A549 (cell line): ENCODE measurements at regions not wholly inside any gene's neighbourhood (a gene's known extent, or its start where the extent isn't known, plus 50 kb on each side); places are given as distances from the start of the nearest gene placed in this dataset.

Source experiments
- ATAC-seq, 2 experiments: fragments of 200-7000 bp in 1 of 2; fragments of >200 bp in 1 of 2; cut with Nextera tagmentation in 1 of 2; cut with Tn5 transposase in 1 of 2; 3 replicates each; pipeline versions ENCODE4 v1.8.0 to v1.9.1; 2018 to 2020; ENCODE audit warnings: mild to moderate bottlenecking in 1 of 2, moderate library complexity in 1 of 2
- CTCF ChIA-PET: fragments of 300-600 bp; sonication (Branson Sonifier 250); formaldehyde crosslinking; extraction: SDS; loops from one replicate; lab custom pipeline; 2021; ENCODE audit warnings: antibody characterized with exemption, inconsistent platforms; lab: Yijun Ruan, JAX
- POLR2A ChIA-PET: fragments of 350-600 bp; formaldehyde crosslinking; extraction: SDS; loops from one replicate; lab custom pipeline; 2021; ENCODE audit warnings: antibody characterized with exemption, inconsistent platforms; lab: Yijun Ruan, JAX
- DNase-seq, 2 experiments: peaks; one replicate each; pipeline versions ENCODE4 v3.0.0 to v3.0.0-alpha.2; 2011 to 2016; ENCODE audit warnings: low read depth in 1 of 2, low spot score in 1 of 2
- FAIRE-seq: peaks from 2 replicates; lab custom pipeline; 2011; peaks lifted over from hg19 to GRCh38; lab: Jason Lieb, UNC
- H3K27ac ChIP-seq, 2 experiments: fragments of >200 bp; sonication (Bioruptor Twin); formaldehyde crosslinking; 3 replicates each; pipeline ENCODE4 v1.5.1; 2016 to 2017
- H3K4me1 ChIP-seq: fragments of >200 bp; sonication (Bioruptor Twin); formaldehyde crosslinking; 3 replicates; pipeline ENCODE4 v1.6.1; 2016
- H3K4me2 ChIP-seq: fragments of >200 bp; sonication (Bioruptor Twin); formaldehyde crosslinking; 3 replicates; pipeline ENCODE4 v1.6.1; 2016
- H3K4me3 ChIP-seq: fragments of >200 bp; sonication (Bioruptor Twin); formaldehyde crosslinking; 3 replicates; pipeline ENCODE4 v1.5.1; 2016
- H3K9me3 ChIP-seq: fragments of >200 bp; sonication (Bioruptor Twin); formaldehyde crosslinking; 3 replicates; pipeline ENCODE4 v1.6.1; 2016
- CBX2 ChIP-seq: fragments of 200-600 bp; sonication (generic); IDR thresholded peaks from 2 replicates; pipeline ENCODE4 v1.6.1; 2016; ENCODE audit warnings: low read depth, mild to moderate bottlenecking, borderline replicate concordance
- CBX8 ChIP-seq: fragments of 200-600 bp; sonication (generic); IDR thresholded peaks from 2 replicates; pipeline ENCODE4 v1.6.1; 2016
- CEBPB ChIP-seq, 2 experiments: fragments of >200 bp in 1 of 2; sonication (Bioruptor Twin) in 1 of 2; formaldehyde crosslinking in 1 of 2; IDR thresholded peaks; 2 replicates each; pipeline ENCODE4 v1.6.1; 2012 to 2016
- CHD2 ChIP-seq: fragments of 150-350 bp; IDR thresholded peaks from 2 replicates; pipeline ENCODE4 v1.6.1; 2014; ENCODE audit warnings: low read length; ENCODE audit not compliant: partially characterized antibody
- CTCF ChIP-seq: fragments of >200 bp; sonication (Bioruptor Twin); formaldehyde crosslinking; IDR thresholded peaks from 3 replicates; pipeline ENCODE4 v1.5.1; 2016
- ELK1 ChIP-seq: fragments of 150-350 bp; IDR thresholded peaks from 2 replicates; pipeline ENCODE4 v1.6.1; 2014; ENCODE audit warnings: low read depth, mild to moderate bottlenecking, low read length
- FOSB ChIP-seq: fragments of 250-450 bp; sonication (Bioruptor Pico); IDR thresholded peaks from 2 replicates; pipeline ENCODE4 v1.5.0; 2020; ENCODE audit warnings: mild to moderate bottlenecking, moderate library complexity
- FOXS1 ChIP-seq: fragments of 250-450 bp; sonication (Bioruptor Pico); IDR thresholded peaks from 2 replicates; pipeline ENCODE4 v1.5.0; 2020; ENCODE audit warnings: mild to moderate bottlenecking, moderate library complexity
- HEYL ChIP-seq: fragments of 250-450 bp; sonication (Bioruptor Pico); IDR thresholded peaks from 2 replicates; pipeline ENCODE4 v1.8.0; 2021; ENCODE audit warnings: mild to moderate bottlenecking, moderate library complexity
- HMGXB4 ChIP-seq: fragments of 250-450 bp; sonication (Bioruptor Pico); IDR thresholded peaks from 2 replicates; pipeline ENCODE4 v1.5.0; 2021; ENCODE audit warnings: mild to moderate bottlenecking, moderate library complexity, borderline replicate concordance
- HOXA7 ChIP-seq: fragments of 250-450 bp; sonication (Bioruptor Pico); IDR thresholded peaks from 2 replicates; pipeline ENCODE4 v1.5.0; 2020; ENCODE audit warnings: mild to moderate bottlenecking, moderate library complexity
- HOXB13 ChIP-seq: fragments of 250-450 bp; sonication (Bioruptor Pico); IDR thresholded peaks from 2 replicates; pipeline ENCODE4 v1.5.0; 2020; ENCODE audit warnings: low read depth, mild to moderate bottlenecking, moderate library complexity
- JUN ChIP-seq, 2 experiments: fragments of >200 bp; sonication (Bioruptor Twin); formaldehyde crosslinking; IDR thresholded peaks; 2 replicates in 1 of 2; 3 replicates in 1 of 2; pipeline ENCODE4 v1.6.1; 2016 to 2017
- JUNB ChIP-seq: fragments of >200 bp; sonication (Bioruptor Twin); formaldehyde crosslinking; IDR thresholded peaks from 2 replicates; pipeline ENCODE4 v1.6.1; 2016
- KDM1A ChIP-seq: fragments of 200-600 bp; sonication (generic); IDR thresholded peaks from 2 replicates; pipeline ENCODE4 v1.6.1; 2016; ENCODE audit warnings: low read depth, mild to moderate bottlenecking
- KDM5A ChIP-seq: fragments of 200-600 bp; sonication (generic); IDR thresholded peaks from 2 replicates; pipeline ENCODE4 v1.6.1; 2016; ENCODE audit warnings: antibody characterized with exemption, mild to moderate bottlenecking
- MAX ChIP-seq: IDR thresholded peaks from 2 replicates; pipeline ENCODE4 v1.6.1; 2012
- MAZ ChIP-seq: fragments of 150-350 bp; IDR thresholded peaks from 2 replicates; pipeline ENCODE4 v1.6.1; 2014; ENCODE audit warnings: antibody characterized with exemption, low read depth, low read length, borderline replicate concordance
- PHF8 ChIP-seq: fragments of 200-600 bp; sonication (generic); IDR thresholded peaks from 2 replicates; pipeline ENCODE4 v1.6.1; 2016; ENCODE audit warnings: low read depth, mild to moderate bottlenecking, antibody characterized with exemption, moderate library complexity, borderline replicate concordance
- POLR2A ChIP-seq: IDR thresholded peaks from 2 replicates; pipeline ENCODE4 v1.6.1; 2012; ENCODE audit warnings: mild to moderate bottlenecking, low read length
- RARB ChIP-seq: fragments of 250-450 bp; sonication (Bioruptor Pico); IDR thresholded peaks from 2 replicates; pipeline ENCODE4 v1.8.0; 2021; ENCODE audit warnings: mild to moderate bottlenecking, moderate library complexity
- USF2 ChIP-seq: fragments of 450-650 bp; IDR thresholded peaks from 2 replicates; pipeline ENCODE4 v1.6.1; 2014; ENCODE audit warnings: antibody characterized with exemption
- ZFP36 ChIP-seq: fragments of 450-650 bp; IDR thresholded peaks from 2 replicates; pipeline ENCODE4 v1.6.1; 2014; ENCODE audit warnings: borderline replicate concordance; ENCODE audit not compliant: partially characterized antibody
- WGBS: methylation state at CpG from one replicate; pipeline ENCODE4 v1.1.6; 2017; ENCODE audit errors: missing lambda C conversion rate; 5-methylcytosine and 5-hydroxymethylcytosine counted together
- TF ChIP-seq, protein P1 (sequence below): fragments of 250-450 bp; sonication (Bioruptor Pico); IDR thresholded peaks from 2 replicates; pipeline ENCODE4 v1.5.0; 2020; ENCODE audit warnings: low read depth, mild to moderate bottlenecking, moderate library complexity
- TF ChIP-seq, protein P2 (sequence below): IDR thresholded peaks from 2 replicates; pipeline ENCODE4 v1.6.1; 2012; ENCODE audit warnings: low read depth, borderline replicate concordance

DNA sequence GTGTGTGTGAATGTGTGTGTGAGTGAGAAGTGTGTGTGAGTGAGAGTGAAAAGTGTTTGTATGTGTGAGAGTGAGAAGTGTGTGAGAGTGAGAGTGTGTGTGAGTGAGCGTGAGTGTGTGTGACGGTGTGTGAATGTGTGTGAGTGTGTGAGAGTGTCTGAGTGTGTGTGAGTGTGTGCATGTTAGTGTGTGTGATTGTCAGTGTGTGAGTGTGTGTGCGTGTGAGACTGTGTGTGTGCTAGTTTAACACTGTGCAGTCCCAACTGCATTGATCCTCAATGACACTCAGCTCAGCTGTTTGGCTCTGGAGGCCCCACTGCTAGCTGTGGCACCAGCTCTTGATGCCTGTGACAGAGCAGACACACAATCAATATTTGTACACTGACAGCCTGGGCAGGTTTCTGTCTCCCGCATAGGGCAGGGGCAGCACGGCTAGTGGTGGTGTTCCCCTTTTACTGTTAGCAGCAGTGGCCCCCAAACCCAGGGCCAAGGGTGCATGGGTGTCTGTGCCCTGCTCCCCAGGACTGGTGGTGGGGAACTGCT is 135.0 kb downstream of the INHBB start (continued):
- no peak for TF ChIP-seq USF2
- TF ChIP-seq HOXB13 (CRISPR knock-in tag), result no peak
- no peak for TF ChIP-seq JUN (IDR thresholded peaks at IDR 0.05)
- no peak for TF ChIP-seq FOXS1 (CRISPR knock-in tag)
- TF ChIP-seq, all 56 proteins: peak for 0

DNA sequence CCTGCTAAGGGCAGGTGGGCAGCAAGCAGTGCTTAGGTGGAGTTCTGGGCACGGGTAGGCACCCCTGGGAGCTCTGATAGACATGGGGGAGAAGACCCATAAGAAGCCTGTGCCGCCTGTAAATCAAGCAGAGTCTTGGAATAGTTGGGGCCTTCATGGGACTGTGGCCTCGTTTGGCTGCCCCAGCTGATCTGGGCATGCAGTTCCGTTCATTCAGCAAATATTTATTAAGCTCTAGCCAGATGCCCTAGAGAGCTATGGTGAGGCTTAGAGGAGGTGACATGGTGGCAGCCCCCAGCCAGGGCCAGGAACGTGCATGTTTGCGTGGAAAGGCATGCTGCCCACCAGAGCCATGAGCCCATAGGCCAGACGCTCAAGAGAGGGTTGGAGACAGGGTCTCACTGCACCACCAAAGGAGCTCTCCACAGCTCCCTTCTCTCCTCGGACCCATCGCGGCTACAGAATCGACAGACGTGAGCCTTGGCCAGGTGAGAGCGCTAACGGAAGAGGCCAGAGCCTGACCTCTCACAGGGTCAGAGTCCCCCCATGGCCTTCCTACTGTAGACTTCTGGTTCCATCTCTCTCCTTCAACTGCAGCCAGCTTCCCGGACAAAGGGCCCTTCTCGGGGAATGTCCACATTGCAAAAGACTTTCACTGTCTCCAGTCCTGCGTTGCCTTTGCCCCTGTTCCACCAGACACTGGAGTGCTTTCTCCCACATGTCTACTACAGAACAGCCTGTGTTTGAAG is 135.7 kb downstream of the INHBB start:
- POLR2A ChIA-PET, result no interaction called here
- H3K9me3 ChIP-seq, result no peaks in the 10 kb centered on the region
- no peak overlapping the region for H3K27ac ChIP-seq
- CTCF ChIA-PET, result no interaction called here
- ATAC-seq, result no peak
- H3K4me2 ChIP-seq, result no peak overlapping the region
- no peak overlapping the region for H3K4me3 ChIP-seq
- H3K4me1 ChIP-seq, result no peaks in the 10 kb centered on the region
- no peak for FAIRE-seq
- 79% methylated on average over 15 of the region's 17 CpGs for WGBS
- no peak for DNase-seq
- TF ChIP-seq FOSB (CRISPR knock-in tag) (no peak), CHD2 (no peak), HOXA7 (CRISPR knock-in tag) (no peak), RARB (CRISPR knock-in tag) (no peak), ZFP36 (no peak), MAZ (no peak), HEYL (CRISPR knock-in tag) (no peak), KDM5A (no peak)
- TF ChIP-seq, protein P1, sequence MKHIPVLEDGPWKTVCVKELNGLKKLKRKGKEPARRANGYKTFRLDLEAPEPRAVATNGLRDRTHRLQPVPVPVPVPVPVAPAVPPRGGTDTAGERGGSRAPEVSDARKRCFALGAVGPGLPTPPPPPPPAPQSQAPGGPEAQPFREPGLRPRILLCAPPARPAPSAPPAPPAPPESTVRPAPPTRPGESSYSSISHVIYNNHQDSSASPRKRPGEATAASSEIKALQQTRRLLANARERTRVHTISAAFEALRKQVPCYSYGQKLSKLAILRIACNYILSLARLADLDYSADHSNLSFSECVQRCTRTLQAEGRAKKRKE (CRISPR knock-in tag), result no peak

DNA sequence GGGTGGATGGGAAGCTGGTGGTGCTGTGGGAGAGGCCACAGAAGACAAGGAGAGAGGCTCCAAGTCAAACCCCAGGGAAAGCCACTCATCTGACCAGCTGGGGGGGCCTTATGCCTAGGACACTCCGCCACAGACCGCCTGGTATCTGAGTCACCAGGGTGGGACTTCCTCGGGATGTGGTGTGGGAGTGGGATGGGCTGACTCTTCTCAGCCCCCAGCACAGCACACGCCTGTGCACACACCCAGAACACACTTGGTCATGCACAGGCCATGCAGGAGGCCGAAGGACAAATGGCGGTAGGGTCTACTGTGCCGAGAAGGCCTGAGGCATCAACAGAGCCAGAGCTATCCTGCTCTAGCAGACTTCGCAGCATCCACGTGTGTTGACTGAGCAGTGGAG is 136.4 kb downstream of the INHBB start:
- Histone ChIP-seq H3K4me2 (no peak overlapping the region), H3K4me1 (no peaks in the 10 kb centered on the region), H3K27ac (no peak overlapping the region), H3K9me3 (no peaks in the 10 kb centered on the region), H3K4me3 (no peak overlapping the region)
- 75% methylated on average over 9 of the region's 9 CpGs for WGBS
- FAIRE-seq, result no peak
- ATAC-seq, result no peak
- ChIA-PET CTCF (no interaction called here), POLR2A (no interaction called here)
- DNase-seq, result no peak
- TF ChIP-seq HMGXB4 (CRISPR knock-in tag), result no peak
- TF ChIP-seq HOXB13 (CRISPR knock-in tag), result no peak
- no peak for TF ChIP-seq ELK1
- no peak for TF ChIP-seq JUNB
- no peak for TF ChIP-seq CBX2
- TF ChIP-seq CBX8, result no peak
- TF ChIP-seq PHF8, result no peak
- TF ChIP-seq, protein P1 (CRISPR knock-in tag), result no peak
- TF ChIP-seq MAX, result no peak
- no peak for TF ChIP-seq FOXS1 (CRISPR knock-in tag)
- no peak for TF ChIP-seq CEBPB (IDR thresholded peaks at IDR 0.05)
- TF ChIP-seq POLR2A, result no peak
- TF ChIP-seq, protein P2, sequence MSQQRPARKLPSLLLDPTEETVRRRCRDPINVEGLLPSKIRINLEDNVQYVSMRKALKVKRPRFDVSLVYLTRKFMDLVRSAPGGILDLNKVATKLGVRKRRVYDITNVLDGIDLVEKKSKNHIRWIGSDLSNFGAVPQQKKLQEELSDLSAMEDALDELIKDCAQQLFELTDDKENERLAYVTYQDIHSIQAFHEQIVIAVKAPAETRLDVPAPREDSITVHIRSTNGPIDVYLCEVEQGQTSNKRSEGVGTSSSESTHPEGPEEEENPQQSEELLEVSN, result no peak
- no peak for TF ChIP-seq JUN (IDR thresholded peaks at IDR 0.05)
- TF ChIP-seq CTCF, result no peak
- no peak for TF ChIP-seq HEYL (CRISPR knock-in tag)
- no peak for TF ChIP-seq KDM1A
